Cerebellar cortex (tissue), 1 donor: ENCODE measurements at regions not wholly inside any gene's neighbourhood (a gene's known extent, or its start where the extent isn't known, plus 50 kb on each side); places are given as distances from the start of the nearest gene placed in this dataset.
A peak's percentile ranks its signal among the peaks of the same experiment; 100 is the strongest.

Experiments
- DNase-seq: peaks from one replicate; pipeline ENCODE4 v3.0.0-alpha.2; 2015; ENCODE audit warnings: low spot score

- DNase-seq, result no peak
Measured at GRCh38 chr14:94717808-94718207, 52.1 kb downstream of the GSC start.

GRCh38 chr14:94716976-94717375 lies 52.9 kb downstream of the GSC start:
- no peak for DNase-seq

GRCh38 chr14:94713115-94713514 lies 56.8 kb downstream of the GSC start:
- DNase-seq, result no peak

- no peak for DNase-seq
Measured at GRCh38 chr14:94710731-94711130, 59.2 kb downstream of the GSC start.

- DNase-seq, result no peak
Measured at GRCh38 chr14:94707494-94707893, 62.4 kb downstream of the GSC start.

GRCh38 chr14:94706133-94706532 lies 63.8 kb downstream of the GSC start:
- DNase-seq, result no peak

GRCh38 chr14:94702629-94703028 lies 67.3 kb downstream of the GSC start:
- DNase-seq, result no peak

GRCh38 chr14:94701861-94702370 lies 68.0 kb downstream of the GSC start:
- no peak for DNase-seq

- DNase-seq, result no peak
Measured at GRCh38 chr14:94700336-94700735, 69.6 kb downstream of the GSC start.

- DNase-seq, result no peak
Measured at GRCh38 chr14:94699831-94700230, 70.1 kb downstream of the GSC start.

- DNase-seq, result no peak
Measured at GRCh38 chr14:94697773-94698556, 71.9 kb downstream of the GSC start.

GRCh38 chr14:94696518-94696917 lies 73.4 kb downstream of the GSC start:
- DNase-seq, result no peak

- no peak for DNase-seq
Measured at GRCh38 chr14:94695231-94695630, 74.7 kb downstream of the GSC start.

GRCh38 chr14:94691660-94692034 lies 78.3 kb downstream of the GSC start:
- no peak for DNase-seq

GRCh38 chr14:94690896-94691659 lies 78.8 kb downstream of the GSC start:
- no peak for DNase-seq

- no peak for DNase-seq
Measured at GRCh38 chr14:94690486-94690885, 78.3 kb downstream of the SERPINA3 start.

GRCh38 chr14:94689985-94690400 lies 77.8 kb downstream of the SERPINA3 start:
- DNase-seq, result no peak

- peak; percentile 34 for DNase-seq
Measured at GRCh38 chr14:94689218-94689984, 77.2 kb downstream of the SERPINA3 start.

- no peak for DNase-seq
Measured at GRCh38 chr14:94686511-94687160, 74.4 kb downstream of the SERPINA3 start.

GRCh38 chr14:94685681-94686485 lies 73.7 kb downstream of the SERPINA3 start:
- DNase-seq, result no peak

- no peak for DNase-seq
Measured at GRCh38 chr14:94685166-94685581, 73.0 kb downstream of the SERPINA3 start.
